ENCODE measurements at regions not wholly inside any gene's neighbourhood (a gene's known extent, or its start where the extent isn't known, plus 50 kb on each side); places are given as distances from the start of the nearest gene placed in this dataset.

DNA sequence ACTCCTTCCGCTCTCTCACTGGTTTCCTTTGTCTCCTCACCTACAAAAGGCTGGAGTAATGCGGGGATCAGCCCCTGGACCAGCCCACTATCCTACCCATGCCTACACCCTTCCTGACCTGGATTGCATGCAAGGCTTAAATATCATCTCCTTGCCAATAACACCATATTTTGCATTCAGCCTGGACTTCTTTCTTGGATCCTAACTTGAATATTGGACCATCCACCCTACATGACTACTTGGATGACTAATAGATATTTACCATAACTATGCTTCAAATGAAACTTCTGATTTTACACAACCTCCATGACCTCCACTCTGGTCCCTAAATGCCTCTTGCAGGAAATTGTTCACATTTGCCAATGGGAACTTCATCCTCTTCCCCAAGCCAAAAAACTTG, 188.3 kb upstream of the AKR1E2 start:
- dilution Hi-C loops (cut with MboI; ENCODE audit: extremely low pct_ligation_motif_present, low sequenced_read_pairs) (no loop called here), intact Hi-C loops (cut with micrococcal nuclease) (no loop called here)
- H3K4me3 ChIP-seq (replicated peaks in 1 of 3; ENCODE audit: insufficient read depth in 1 of 3, low read depth in 1 of 3, low read length in 3 of 3), result no peak overlapping the region
- H3K79me2 ChIP-seq (ENCODE audit: control insufficient read depth, insufficient read depth, low read length), result no peaks in the 10 kb centered on the region
- H3K4me2 ChIP-seq (ENCODE audit: insufficient read depth, low read length), result no peak overlapping the region
- DNase-seq (ENCODE audit: low read depth, low spot score), result no peak
- no peaks in the 10 kb centered on the region for H3K27me3 ChIP-seq (ENCODE audit: control insufficient read depth in 2 of 2, insufficient read depth in 2 of 2, low read length in 2 of 2)
- no peaks in the 10 kb centered on the region for H4K20me1 ChIP-seq (replicated peaks; ENCODE audit: control insufficient read depth, extremely low read depth, insufficient read depth, low read length)
- peaks cover 30% of the 10 kb centered on the region for H3K4me1 ChIP-seq (ENCODE audit: control insufficient read depth, extremely low read depth, insufficient read depth, low read length)
- H3K9me1 ChIP-seq (replicated peaks; ENCODE audit: control insufficient read depth, extremely low read depth, insufficient read depth, low read length), result no peaks in the 10 kb centered on the region
- TF ChIP-seq EZH2 (IDR thresholded peaks at IDR 0.05; ENCODE audit: borderline replicate concordance, low read depth, low read length, severe bottlenecking), result no peak
- no peak for TF ChIP-seq JUN (IDR thresholded peaks at IDR 0.05; ENCODE audit: borderline replicate concordance, insufficient read depth, insufficient read length, low read depth)
- TF ChIP-seq POLR2A (IDR thresholded peaks at IDR 0.05; ENCODE audit: low read depth, low read length), result no peak
- TF ChIP-seq, protein P1, sequence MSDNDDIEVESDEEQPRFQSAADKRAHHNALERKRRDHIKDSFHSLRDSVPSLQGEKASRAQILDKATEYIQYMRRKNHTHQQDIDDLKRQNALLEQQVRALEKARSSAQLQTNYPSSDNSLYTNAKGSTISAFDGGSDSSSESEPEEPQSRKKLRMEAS (IDR thresholded peaks at IDR 0.05; ENCODE audit: insufficient read depth, insufficient read length), result no peak
- TF ChIP-seq, protein P2, sequence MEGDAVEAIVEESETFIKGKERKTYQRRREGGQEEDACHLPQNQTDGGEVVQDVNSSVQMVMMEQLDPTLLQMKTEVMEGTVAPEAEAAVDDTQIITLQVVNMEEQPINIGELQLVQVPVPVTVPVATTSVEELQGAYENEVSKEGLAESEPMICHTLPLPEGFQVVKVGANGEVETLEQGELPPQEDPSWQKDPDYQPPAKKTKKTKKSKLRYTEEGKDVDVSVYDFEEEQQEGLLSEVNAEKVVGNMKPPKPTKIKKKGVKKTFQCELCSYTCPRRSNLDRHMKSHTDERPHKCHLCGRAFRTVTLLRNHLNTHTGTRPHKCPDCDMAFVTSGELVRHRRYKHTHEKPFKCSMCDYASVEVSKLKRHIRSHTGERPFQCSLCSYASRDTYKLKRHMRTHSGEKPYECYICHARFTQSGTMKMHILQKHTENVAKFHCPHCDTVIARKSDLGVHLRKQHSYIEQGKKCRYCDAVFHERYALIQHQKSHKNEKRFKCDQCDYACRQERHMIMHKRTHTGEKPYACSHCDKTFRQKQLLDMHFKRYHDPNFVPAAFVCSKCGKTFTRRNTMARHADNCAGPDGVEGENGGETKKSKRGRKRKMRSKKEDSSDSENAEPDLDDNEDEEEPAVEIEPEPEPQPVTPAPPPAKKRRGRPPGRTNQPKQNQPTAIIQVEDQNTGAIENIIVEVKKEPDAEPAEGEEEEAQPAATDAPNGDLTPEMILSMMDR (IDR thresholded peaks at IDR 0.05; ENCODE audit: extremely low read depth in 1 of 2, insufficient read depth in 1 of 2, low read depth in 1 of 2, low read length in 2 of 2), result no peak
- TF ChIP-seq FOS (IDR thresholded peaks at IDR 0.05; ENCODE audit: borderline replicate concordance, insufficient read depth, low read length), result no peak
- no peak for TF ChIP-seq POLR2AphosphoS5 (IDR thresholded peaks at IDR 0.05; ENCODE audit: insufficient read depth, low read depth, low read length)
- no peak for TF ChIP-seq GATA2 (IDR thresholded peaks at IDR 0.05; ENCODE audit: insufficient read depth, insufficient read length, low read depth, low read length)
- no peak for TF ChIP-seq MYC (IDR thresholded peaks at IDR 0.05; ENCODE audit: low read depth, low read length)
- H3K27ac ChIP-seq (ENCODE audit: insufficient read depth, low read depth, low read length), result no peak overlapping the region
- H3K36me3 ChIP-seq (ENCODE audit: control insufficient read depth in 2 of 2, extremely low read depth in 1 of 2, insufficient read depth in 2 of 2, low read length in 2 of 2), result peaks cover 0 to 3% of the 10 kb centered on the region in 2 experiments
- no peak overlapping the region for H3K9ac ChIP-seq (replicated peaks; ENCODE audit: extremely low read depth, insufficient read depth, low read length)
- no peak overlapping the region for H2AFZ ChIP-seq (ENCODE audit: low read depth, low read length)
- POLR2A ChIA-PET, result no interaction called here
- no peak for FAIRE-seq
- CTCF ChIA-PET, result no interaction called here
- H3K9me3 ChIP-seq (replicated peaks; ENCODE audit: control insufficient read depth, insufficient read depth, low read length), result no peaks in the 10 kb centered on the region
- BruUV-seq (replicated peaks), result no TSS peak
